ENCODE measurements at regions not wholly inside any gene's neighbourhood (a gene's known extent, or its start where the extent isn't known, plus 50 kb on each side); places are given as distances from the start of the nearest gene placed in this dataset.

DNA sequence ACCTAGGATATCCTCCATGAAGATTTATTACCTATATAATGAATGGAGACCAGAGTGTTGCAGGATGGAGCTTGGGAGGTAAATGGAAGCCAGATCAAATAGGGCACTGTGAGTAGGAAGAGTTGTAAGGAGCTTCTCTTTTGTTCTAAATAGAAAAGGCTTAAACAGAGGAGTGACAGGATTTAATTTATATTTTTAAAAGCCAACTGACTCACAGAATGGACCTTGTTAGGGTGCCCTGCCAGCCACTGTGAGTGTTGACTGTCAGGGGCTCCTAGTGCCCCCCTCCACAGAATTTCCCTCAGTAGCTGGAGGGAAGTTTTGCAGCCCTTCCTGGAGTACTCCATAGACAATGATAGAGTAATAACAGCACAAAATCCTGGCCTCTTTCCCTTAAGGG lies 547.5 kb downstream of the MCTP2 start:
- TF ChIP-seq EZH2 (IDR thresholded peaks at IDR 0.05; ENCODE audit: insufficient read depth, poor library complexity, severe bottlenecking) (no peak), EZH2phosphoT487 (IDR thresholded peaks at IDR 0.05; ENCODE audit: insufficient read depth, low read depth) (no peak)

Measured in GM23248 (cell line).